K562 (cell line): ENCODE measurements at regions not wholly inside any gene's neighbourhood (a gene's known extent, or its start where the extent isn't known, plus 50 kb on each side); places are given as distances from the start of the nearest gene placed in this dataset.

ENCODE experiments used
- ATAC-seq: fragments of 200-7000 bp; cut with Tn5 transposase; 3 replicates; pipeline ENCODE4 v1.9.1; 2020; ENCODE audit warnings: moderate library complexity
- BruUV-seq: library from RNA; stranded (reverse); fragments of 400-500 nt; replicated peaks from 2 replicates; lab custom pipeline; 2021; lab: Mats Ljungman, UMichigan
- CTCF ChIA-PET: fragments of 300-600 bp; formaldehyde crosslinking; extraction: SDS; loops from one replicate; lab custom pipeline; 2021; ENCODE audit warnings: low intra/inter-chr PET ratio; lab: Yijun Ruan, JAX
- POLR2A ChIA-PET: fragments of 300-600, 350-650 bp; sonication (Branson Sonifier 250); formaldehyde crosslinking; extraction: SDS; loops from one replicate; lab custom pipeline; 2021; ENCODE audit warnings: antibody characterized with exemption, inconsistent platforms; lab: Yijun Ruan, JAX
- DNase-seq, 4 experiments: peaks; one replicate each; pipeline versions ENCODE4 v3.0.0 to v3.0.0-alpha.2; 2011 to 2018; ENCODE audit warnings: low spot score in 3 of 4, mixed read lengths in 3 of 4; ENCODE audit errors: extremely low read depth in 1 of 4
- FAIRE-seq: peaks from 2 replicates; lab custom pipeline; 2011; peaks lifted over from hg19 to GRCh38; lab: Jason Lieb, UNC
- H2AFZ ChIP-seq: 2 replicates; pipeline ENCODE4 v1.6.0; 2011; ENCODE audit warnings: low read depth, low read length, control low read depth, inconsistent platforms
- H3K27ac ChIP-seq: fragments of 200-600 bp; 3 replicates; pipeline ENCODE4 v1.8.0; 2011; ENCODE audit warnings: low read depth, mild to moderate bottlenecking, control low read depth, inconsistent platforms, low read length, moderate library complexity, mixed read lengths; ENCODE audit errors: extremely low read depth
- H3K27me3 ChIP-seq, 2 experiments: fragments of 300-600 bp in 1 of 2; 2 replicates in 1 of 2; 3 replicates in 1 of 2; pipeline versions ENCODE4 v1.6.0 to v1.8.0; 2011; ENCODE audit warnings: inconsistent platforms in 2 of 2, low read length in 2 of 2, mild to moderate bottlenecking in 1 of 2, mixed read lengths in 1 of 2, moderate library complexity in 1 of 2; ENCODE audit not compliant: control insufficient read depth in 2 of 2, insufficient read depth in 2 of 2
- H3K36me3 ChIP-seq: fragments of 300-600 bp; 3 replicates; pipeline ENCODE4 v1.8.0; 2011; ENCODE audit warnings: mild to moderate bottlenecking, low read length, inconsistent platforms; ENCODE audit not compliant: control insufficient read depth, insufficient read depth
- H3K4me1 ChIP-seq, 2 experiments: fragments of 200-600 bp in 1 of 2; replicated peaks in 1 of 2; 2 replicates in 1 of 2; 3 replicates in 1 of 2; pipeline versions ENCODE4 v1.5.1 to v1.8.0; 2011; ENCODE audit warnings: inconsistent platforms in 2 of 2, low read length in 2 of 2, mild to moderate bottlenecking in 1 of 2, mixed read lengths in 1 of 2, moderate library complexity in 1 of 2; ENCODE audit not compliant: control insufficient read depth in 2 of 2, insufficient read depth in 2 of 2
- H3K4me2 ChIP-seq: 2 replicates; pipeline ENCODE4 v1.6.1; 2011; ENCODE audit warnings: low read length, control low read depth, inconsistent platforms, mixed read lengths; ENCODE audit not compliant: insufficient read depth
- H3K4me3 ChIP-seq: fragments of 200-600 bp; sonication (generic), shearing (Covaris generic); 2 replicates; pipeline ENCODE4 v1.5.1; 2016; ENCODE audit warnings: control low read depth, inconsistent platforms
- H3K79me2 ChIP-seq: fragments of 200-600 bp; 3 replicates; pipeline ENCODE4 v1.8.0; 2011; ENCODE audit warnings: low read length, inconsistent platforms; ENCODE audit not compliant: control insufficient read depth, insufficient read depth
- H3K9ac ChIP-seq, 2 experiments: 2 replicates each; pipeline versions ENCODE4 v1.6.0 to v1.6.1; 2011; ENCODE audit warnings: low read depth in 2 of 2, low read length in 2 of 2, control low read depth in 1 of 2, inconsistent platforms in 1 of 2, mild to moderate bottlenecking in 1 of 2, mixed read lengths in 1 of 2; ENCODE audit not compliant: insufficient read depth in 1 of 2
- H3K9me1 ChIP-seq: one replicate; pipeline ENCODE4 v1.6.0; 2011; ENCODE audit warnings: inconsistent platforms, mild to moderate bottlenecking, low read length, moderate library complexity; ENCODE audit not compliant: control insufficient read depth, insufficient read depth
- H3K9me3 ChIP-seq: replicated peaks from 2 replicates; pipeline ENCODE4 v1.5.1; 2011; ENCODE audit warnings: low read depth, low read length, inconsistent platforms; ENCODE audit not compliant: control insufficient read depth, insufficient read depth
- H4K20me1 ChIP-seq: replicated peaks from 2 replicates; pipeline ENCODE4 v1.6.1; 2011; ENCODE audit warnings: low read length, inconsistent platforms, mixed read lengths; ENCODE audit not compliant: control insufficient read depth, insufficient read depth
- AFF4 ChIP-seq: sonication (generic); formaldehyde crosslinking; IDR thresholded peaks from 2 replicates; pipeline ENCODE4 v1.8.0; 2023; ENCODE audit warnings: mild to moderate bottlenecking, missing genetic modification reagents
- BCLAF1 ChIP-seq, 2 experiments: fragments of 450-650 bp in 1 of 2; IDR thresholded peaks; 2 replicates each; pipeline ENCODE4 v1.6.1; 2011 to 2017; ENCODE audit warnings: low read depth in 2 of 2, antibody characterized with exemption in 1 of 2, borderline replicate concordance in 1 of 2, low read length in 1 of 2, mild to moderate bottlenecking in 1 of 2, mixed read lengths in 1 of 2; ENCODE audit not compliant: control insufficient read depth in 1 of 2
- CBFA2T2 ChIP-seq: fragments of 450-650 bp; conservative IDR thresholded peaks from 2 replicates; pipeline ENCODE4 v1.6.1; 2017; ENCODE audit warnings: mild to moderate bottlenecking
- DACH1 ChIP-seq: fragments of 450-650 bp; IDR thresholded peaks from 2 replicates; pipeline ENCODE4 v1.6.1; 2018; ENCODE audit not compliant: partially characterized antibody
- LCOR ChIP-seq: sonication (generic); formaldehyde crosslinking; IDR thresholded peaks from 2 replicates; pipeline ENCODE4 v1.8.0; 2022; ENCODE audit warnings: mild to moderate bottlenecking, missing genetic modification reagents
- PTBP1 ChIP-seq: fragments of 200-400 bp; formaldehyde crosslinking; IDR thresholded peaks from 2 replicates; pipeline ENCODE4 v1.6.1; 2017; ENCODE audit warnings: low read depth, low read length
- ZFP30 ChIP-seq: fragments of 250-450 bp; sonication (Bioruptor Pico); IDR thresholded peaks from 2 replicates; pipeline ENCODE4 v1.8.0; 2022; ENCODE audit warnings: moderate library complexity, mild to moderate bottlenecking, inconsistent platforms, borderline replicate concordance
- ZFP36 ChIP-seq: fragments of 150-350 bp; IDR thresholded peaks from 2 replicates; pipeline ENCODE4 v1.6.1; 2018; ENCODE audit warnings: low read length, low read depth; ENCODE audit not compliant: partially characterized antibody
- ZNF707 ChIP-seq: fragments of 250-450 bp; sonication (Bioruptor Pico); conservative IDR thresholded peaks from 2 replicates; pipeline ENCODE4 v1.8.0; 2022; ENCODE audit warnings: inconsistent platforms, mild to moderate bottlenecking, moderate library complexity
- ZNF717 ChIP-seq: fragments of 250-450 bp; sonication (Bioruptor Pico); IDR thresholded peaks from 2 replicates; pipeline ENCODE4 v1.5.0; 2021
- WGBS: fragments of 100-300 bp; shearing (Covaris generic); methylation state at CpG from one replicate; pipeline ENCODE4 v1.1.6; 2016; ENCODE audit warnings: low coverage, mixed read lengths; ENCODE audit not compliant: insufficient coverage; ENCODE audit errors: missing lambda C conversion rate; 5-methylcytosine and 5-hydroxymethylcytosine counted together
- in situ Hi-C: fragments of 300-500 bp; cut with MboI; formaldehyde crosslinking; loops from 4 replicates; pipeline ENCODE4 v1.15.0; 2018; ENCODE audit warnings: inconsistent platforms, mixed read lengths
- intact Hi-C: fragments of 100-400 bp; cut with micrococcal nuclease; formaldehyde crosslinking; loops from 2 replicates; pipeline ENCODE4 v1.14.2; 2022
- TF ChIP-seq, protein P1 (sequence below): fragments of 450-650 bp; formaldehyde crosslinking; IDR thresholded peaks from 2 replicates; pipeline ENCODE4 v1.4.0; 2020; ENCODE audit warnings: mild to moderate bottlenecking, mixed read lengths

GRCh38 chr21:17351766-17352165 lies 161.1 kb upstream of the CXADR start:
- POLR2A ChIA-PET, result no interaction called here
- CTCF ChIA-PET, result no interaction called here
- Histone ChIP-seq H3K4me2 (no peak overlapping the region), H3K9ac (no peak overlapping the region), H3K4me1 (no peaks in the 10 kb centered on the region), H2AFZ (no peak overlapping the region), H3K36me3 (no peaks in the 10 kb centered on the region), H3K9me1 (no peaks in the 10 kb centered on the region), H3K27me3 (no peaks in the 10 kb centered on the region), H3K79me2 (no peaks in the 10 kb centered on the region), H3K9me3 (no peaks in the 10 kb centered on the region), H3K27ac (no peak overlapping the region), H3K4me3 (no peak overlapping the region), H4K20me1 (no peaks in the 10 kb centered on the region)
- FAIRE-seq, result no peak
- in situ Hi-C loops, result no loop called here
- no peak for ATAC-seq
- BruUV-seq, result no TSS peak
- intact Hi-C loops, result no loop called here
- 0% methylated on average over 2 of the region's 2 CpGs for WGBS
- TF ChIP-seq CBFA2T2 (no peak), DACH1 (no peak), ZNF707 (CRISPR knock-in tag) (no peak), PTBP1 (no peak), AFF4 (no peak), LCOR (no peak), ZFP30 (CRISPR knock-in tag) (no peak), BCLAF1 (IDR thresholded peaks at IDR 0.05; ENCODE audit: borderline replicate concordance in 1 of 2, control insufficient read depth in 1 of 2, low read depth in 2 of 2, low read length in 1 of 2) (no peak), ZNF717 (no peak), ZFP36 (no peak)
- TF ChIP-seq, protein P1, sequence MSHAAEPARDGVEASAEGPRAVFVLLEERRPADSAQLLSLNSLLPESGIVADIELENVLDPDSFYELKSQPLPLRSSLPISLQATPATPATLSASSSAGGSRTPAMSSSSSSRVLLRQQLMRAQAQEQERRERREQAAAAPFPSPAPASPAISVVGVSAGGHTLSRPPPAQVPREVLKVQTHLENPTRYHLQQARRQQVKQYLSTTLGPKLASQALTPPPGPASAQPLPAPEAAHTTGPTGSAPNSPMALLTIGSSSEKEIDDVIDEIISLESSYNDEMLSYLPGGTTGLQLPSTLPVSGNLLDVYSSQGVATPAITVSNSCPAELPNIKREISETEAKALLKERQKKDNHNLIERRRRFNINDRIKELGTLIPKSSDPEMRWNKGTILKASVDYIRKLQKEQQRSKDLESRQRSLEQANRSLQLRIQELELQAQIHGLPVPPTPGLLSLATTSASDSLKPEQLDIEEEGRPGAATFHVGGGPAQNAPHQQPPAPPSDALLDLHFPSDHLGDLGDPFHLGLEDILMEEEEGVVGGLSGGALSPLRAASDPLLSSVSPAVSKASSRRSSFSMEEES (CRISPR knock-in tag), result no peak
- DNase-seq, result no peak
